Central memory CD8-positive, alpha-beta T cell (primary cell): ENCODE measurements at regions not wholly inside any gene's neighbourhood (a gene's known extent, or its start where the extent isn't known, plus 50 kb on each side); places are given as distances from the start of the nearest gene placed in this dataset.

Experiments used
- ATAC-seq: fragments of 150-1000 bp; cut with Tn5 transposase; replicated peaks from 2 replicates; pipeline ENCODE4 v1.10.0; 2022; ENCODE audit warnings: mild to moderate bottlenecking, moderate FRiP score, moderate number of reproducible peaks; ENCODE audit not compliant: poor library complexity, severe bottlenecking; ENCODE audit errors: extremely low read depth
- DNase-seq, 2 donors: peaks; one replicate each; pipeline ENCODE4 v3.0.0; 2021; ENCODE audit warnings: low spot score in 2 of 2
- H3K27ac Mint-ChIP-seq: one replicate; pipeline ENCODE4 v1.8.0; 2022; ENCODE audit warnings: low read depth, mild to moderate bottlenecking, moderate library complexity, mixed read lengths
- H3K27me3 Mint-ChIP-seq: one replicate; pipeline ENCODE4 v1.8.0; 2022; ENCODE audit warnings: mixed read lengths
- H3K36me3 Mint-ChIP-seq: one replicate; pipeline ENCODE4 v1.8.0; 2022; ENCODE audit warnings: mild to moderate bottlenecking, moderate library complexity, mixed read lengths; ENCODE audit not compliant: insufficient read depth
- H3K4me1 Mint-ChIP-seq: one replicate; pipeline ENCODE4 v1.8.0; 2022; ENCODE audit warnings: mixed read lengths
- H3K4me3 Mint-ChIP-seq: one replicate; pipeline ENCODE4 v1.8.0; 2022; ENCODE audit warnings: mild to moderate bottlenecking, moderate library complexity, mixed read lengths
- H3K9me3 Mint-ChIP-seq: one replicate; pipeline ENCODE4 v1.8.0; 2022; ENCODE audit warnings: mixed read lengths

DNA sequence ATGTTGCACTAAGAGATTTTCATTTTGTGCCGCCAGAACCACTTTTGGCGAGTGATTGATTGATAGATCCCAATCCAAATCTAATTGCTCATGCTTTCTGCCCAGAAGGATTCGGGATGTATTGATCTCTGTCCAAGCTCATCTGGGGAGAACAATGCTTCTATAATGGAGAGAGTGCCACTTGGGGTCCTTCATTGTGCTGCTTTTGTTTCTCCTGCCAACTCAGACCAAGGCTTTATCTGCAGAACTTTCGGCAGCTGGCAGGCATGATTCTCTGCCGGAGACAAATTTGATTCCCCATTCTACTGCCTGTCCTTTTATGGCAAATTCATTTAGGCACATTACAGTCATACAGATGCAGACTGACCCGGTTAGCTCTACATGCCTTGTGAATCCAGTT lies 62.9 kb upstream of the NTM start:
- peaks cover 10% of the 10 kb centered on the region for H3K9me3 Mint-ChIP-seq
- H3K36me3 Mint-ChIP-seq, result no peaks in the 10 kb centered on the region
- DNase-seq (no peak), ATAC-seq (no peak)
- H3K4me1 Mint-ChIP-seq, result no peaks in the 10 kb centered on the region
- H3K4me3 Mint-ChIP-seq, result no peak overlapping the region
- no peaks in the 10 kb centered on the region for H3K27me3 Mint-ChIP-seq
- no peak overlapping the region for H3K27ac Mint-ChIP-seq

DNA sequence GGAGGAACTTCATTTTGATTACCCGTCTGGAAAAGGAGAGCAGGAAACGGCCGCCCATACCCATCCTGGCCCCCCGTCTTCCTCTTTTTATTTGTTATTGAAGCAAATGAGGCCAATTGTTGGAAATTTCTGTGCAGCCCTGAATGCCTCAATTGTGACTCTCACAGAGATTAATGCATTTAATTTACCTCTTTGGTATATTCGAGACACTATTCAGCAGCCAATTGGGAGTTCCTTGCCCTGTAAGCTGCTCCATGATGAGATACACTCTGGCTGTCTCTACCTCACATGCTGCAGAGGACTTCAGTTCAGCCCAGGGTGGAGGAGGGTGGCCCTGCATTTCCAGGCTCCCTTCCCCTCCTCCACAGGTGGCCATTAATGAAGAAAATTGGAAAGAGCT lies 60.6 kb upstream of the NTM start:
- Mint-ChIP-seq H3K4me1 (no peaks in the 10 kb centered on the region), H3K36me3 (no peaks in the 10 kb centered on the region)
- ATAC-seq, result no peak

DNA sequence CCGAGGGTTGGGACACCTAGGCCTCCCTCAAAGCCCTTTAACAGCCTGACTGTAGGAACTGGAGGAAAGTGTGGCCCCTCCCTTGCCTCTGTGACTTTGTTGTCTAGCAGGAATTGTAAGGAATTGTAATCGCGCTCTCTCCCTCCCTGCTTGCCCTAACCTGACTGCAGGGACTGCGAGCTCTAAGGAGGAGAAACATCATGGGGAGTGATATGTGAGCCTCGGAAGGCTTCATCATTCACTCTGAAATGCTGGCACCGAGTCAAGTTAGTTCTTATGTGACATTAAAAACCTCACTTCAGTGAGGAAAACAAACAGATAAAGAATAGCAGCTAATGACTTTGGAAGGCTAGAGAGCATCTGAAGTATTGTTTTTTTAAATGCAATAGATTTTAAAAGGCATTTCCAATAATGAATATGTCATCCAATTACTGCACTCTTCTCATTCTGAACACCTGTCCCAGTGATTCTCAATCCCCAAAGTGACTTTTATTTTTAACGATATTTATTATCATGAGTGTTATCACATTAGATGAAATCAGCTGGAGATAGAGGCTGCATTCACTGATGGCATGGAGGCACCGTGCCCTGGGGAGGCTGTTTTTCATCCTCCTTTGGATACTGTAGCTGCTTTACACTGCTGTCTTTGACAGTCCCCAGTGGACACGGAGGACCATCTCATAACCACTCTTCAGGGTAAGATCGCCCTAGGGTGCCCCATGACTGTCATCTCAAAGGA lies 58.5 kb upstream of the NTM start:
- ATAC-seq (no peak), DNase-seq (no peak)
- Mint-ChIP-seq H3K27me3 (no peaks in the 10 kb centered on the region), H3K4me1 (no peaks in the 10 kb centered on the region), H3K9me3 (peaks cover 19% of the 10 kb centered on the region), H3K4me3 (no peak overlapping the region), H3K36me3 (no peaks in the 10 kb centered on the region), H3K27ac (no peak overlapping the region)

More for the DNA sequence above, 60.6 kb upstream of the NTM start:
- Mint-ChIP-seq H3K4me3 (no peak overlapping the region), H3K9me3 (peaks cover 14% of the 10 kb centered on the region), H3K27me3 (no peaks in the 10 kb centered on the region), H3K27ac (no peak overlapping the region)
- DNase-seq, result no peak
